ENCODE measurements at regions not wholly inside any gene's neighbourhood (a gene's known extent, or its start where the extent isn't known, plus 50 kb on each side); places are given as distances from the start of the nearest gene placed in this dataset.

DNA sequence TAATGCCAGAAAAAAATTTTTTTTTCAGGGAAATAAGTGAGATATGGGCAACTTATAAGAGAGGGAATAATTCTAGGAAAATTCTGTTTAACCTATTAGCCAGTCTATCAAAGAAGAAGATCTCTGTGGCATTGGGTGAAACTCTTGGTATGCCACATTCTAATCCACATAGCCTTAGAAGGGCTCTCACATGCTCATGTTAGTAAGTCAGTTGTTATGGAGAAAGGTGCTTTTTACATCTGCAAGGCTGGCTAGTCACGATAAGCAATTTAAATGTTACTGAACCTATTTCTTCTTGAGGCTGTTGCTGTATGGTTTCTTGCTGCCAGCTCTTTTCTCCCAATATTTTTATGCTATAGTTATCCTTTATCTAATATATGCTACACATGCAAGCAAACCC is 89.9 kb upstream of the MAGI1 start:
- DNase-seq: no peak

DNA sequence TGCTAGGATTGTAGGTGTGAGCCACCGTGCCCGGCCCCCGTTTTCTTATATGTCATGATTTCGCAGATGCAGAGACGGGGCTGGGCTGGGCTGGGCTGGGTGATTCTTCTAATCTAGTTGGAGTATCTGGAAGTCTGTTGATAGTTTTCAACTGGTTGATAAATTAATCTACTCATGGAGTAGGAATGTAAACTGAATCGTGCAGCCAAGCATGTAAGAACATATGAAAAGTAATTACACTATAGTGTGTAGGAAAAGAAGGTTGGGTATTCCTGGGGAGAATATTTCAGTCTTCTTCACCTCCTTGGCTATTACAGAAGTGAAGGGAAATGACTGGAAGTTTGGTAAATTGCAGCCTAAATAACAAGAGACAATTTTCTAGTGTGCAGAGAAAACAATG is 82.6 kb upstream of the MAGI1 start:
- no peak for DNase-seq

DNA sequence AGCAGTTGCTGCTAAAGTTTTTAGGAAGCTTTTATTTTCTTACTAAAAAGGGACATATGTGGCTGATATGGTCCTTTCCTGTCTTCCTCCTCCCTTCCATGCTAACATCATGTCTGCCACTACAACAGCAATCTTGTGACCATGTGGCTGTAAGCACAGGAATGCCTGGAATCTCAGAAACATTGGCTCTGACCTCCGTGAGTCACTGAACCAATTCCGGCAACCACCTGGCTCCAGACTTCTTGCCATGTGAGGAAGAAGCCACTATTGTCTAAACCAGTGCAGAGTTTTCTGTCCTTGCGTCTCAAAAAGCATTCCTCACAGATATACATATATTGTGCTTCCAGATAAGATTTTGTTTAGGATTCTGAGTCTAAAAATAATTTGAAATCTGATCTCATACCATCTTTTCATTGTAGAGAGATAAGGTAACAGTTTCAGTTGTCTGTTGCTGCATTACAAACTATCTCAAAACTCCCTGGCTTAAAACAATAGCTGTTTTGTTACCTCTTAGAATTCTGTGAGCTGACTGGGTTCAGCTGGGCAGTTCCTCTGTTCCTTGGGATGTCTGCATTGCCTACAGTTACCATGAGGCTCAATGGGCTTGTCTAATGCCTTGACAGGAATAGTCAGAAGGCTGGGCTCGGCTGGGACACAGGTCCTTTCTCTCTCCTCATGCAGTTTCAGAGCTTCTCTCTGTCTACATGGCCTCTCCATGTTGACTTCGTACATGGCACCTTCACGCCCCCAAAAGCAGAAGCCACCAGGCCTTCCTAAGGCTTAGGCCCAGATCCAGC is 77.3 kb upstream of the MAGI1 start:
- no peak for DNase-seq

DNA sequence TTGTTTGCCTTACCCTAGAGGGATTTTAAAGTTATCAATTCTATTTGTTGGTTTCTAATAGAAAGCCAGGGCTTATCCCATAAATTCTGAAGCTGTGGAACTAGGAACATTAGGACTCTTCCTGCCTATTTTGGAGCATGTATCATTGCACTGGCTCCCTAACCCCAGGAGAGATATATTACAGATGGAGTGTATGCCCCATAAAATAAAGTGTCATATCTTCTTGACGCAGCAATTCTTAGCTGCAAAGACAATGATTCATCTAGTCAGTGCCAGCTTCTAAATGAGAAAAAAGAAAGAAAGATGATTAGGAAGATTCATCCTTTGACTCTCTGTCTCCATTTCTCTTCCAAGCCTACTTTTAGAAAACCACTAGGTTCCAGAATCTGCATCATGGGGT is 74.8 kb upstream of the MAGI1 start:
- DNase-seq: no peak

DNA sequence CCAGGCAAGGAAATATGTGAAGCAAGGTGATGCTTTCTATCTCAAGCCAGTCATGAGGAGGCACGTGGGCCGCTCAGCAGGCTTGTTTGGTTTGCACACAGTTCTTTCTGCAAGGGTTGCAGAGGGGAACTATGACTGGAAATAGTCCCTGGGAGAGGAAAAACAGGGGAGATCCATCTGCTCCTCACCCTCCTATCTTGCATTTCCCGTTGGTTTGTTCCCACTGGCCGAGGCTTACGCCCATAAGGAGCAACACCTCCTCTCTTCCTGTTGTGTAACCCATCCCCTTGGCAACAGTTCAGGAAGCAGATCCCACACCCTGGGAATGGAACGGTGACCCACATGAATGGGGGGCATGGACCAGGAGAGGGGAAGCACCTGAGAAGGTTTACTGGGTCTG is 72.1 kb upstream of the MAGI1 start:
- no peak for DNase-seq

DNA sequence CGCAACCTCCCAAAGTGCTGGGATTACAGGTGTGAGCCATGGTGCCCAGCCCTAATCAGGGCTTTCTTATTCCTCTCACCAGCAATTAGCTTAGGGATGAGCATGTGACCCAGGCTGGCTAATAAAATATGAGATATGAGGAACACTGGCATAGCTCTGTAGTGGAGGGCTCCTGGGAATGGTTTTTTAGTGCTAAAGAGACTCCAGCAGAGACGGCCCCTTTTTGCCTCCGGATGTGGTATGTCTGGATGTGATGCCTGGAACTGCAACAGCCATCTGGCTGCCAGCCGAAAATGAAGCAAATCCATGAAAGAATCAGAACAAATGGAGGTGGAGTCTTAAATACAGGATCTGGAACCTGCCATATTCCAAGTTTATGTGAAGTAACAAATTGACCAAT is 69.1 kb upstream of the MAGI1 start:
- DNase-seq: no peak

DNA sequence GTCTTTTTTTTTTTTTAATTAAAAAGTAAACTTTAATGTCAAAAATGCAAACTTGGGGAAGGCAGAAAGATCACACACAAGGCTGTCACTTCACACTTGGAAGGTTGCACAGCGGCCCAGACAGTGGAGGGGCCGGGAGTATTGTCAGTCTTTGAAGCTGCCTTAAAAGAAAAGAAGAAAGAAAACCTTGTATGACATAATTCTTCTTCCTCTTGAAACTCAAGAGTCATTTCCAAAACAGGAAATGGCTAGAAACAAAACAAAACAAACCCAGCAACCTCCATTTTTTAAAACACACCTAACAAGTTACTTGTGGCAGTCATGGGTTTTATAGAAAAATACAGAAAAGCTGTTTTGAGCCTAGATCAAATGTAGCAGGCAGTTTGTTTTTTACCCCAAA is 68.1 kb upstream of the MAGI1 start:
- no peak for DNase-seq

DNA sequence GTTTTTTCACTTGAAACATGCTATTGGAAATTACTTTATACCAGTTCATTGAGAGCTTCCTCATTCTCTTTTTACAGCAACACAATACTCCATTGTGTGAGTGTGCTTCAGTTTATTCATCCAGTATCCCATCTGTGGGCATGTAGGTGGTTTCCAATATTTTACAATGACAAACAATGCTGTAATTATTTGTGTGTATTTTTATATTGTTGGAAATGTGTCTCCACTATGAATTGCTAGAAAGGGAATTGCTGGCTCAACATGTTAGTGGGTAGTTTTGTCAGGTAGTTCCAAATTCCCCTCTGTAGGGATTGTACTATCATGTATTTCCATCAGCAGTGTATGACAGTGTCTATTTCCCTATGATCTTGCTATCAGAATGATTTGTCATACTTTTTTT is 65.8 kb upstream of the MAGI1 start:
- no peak for DNase-seq

DNA sequence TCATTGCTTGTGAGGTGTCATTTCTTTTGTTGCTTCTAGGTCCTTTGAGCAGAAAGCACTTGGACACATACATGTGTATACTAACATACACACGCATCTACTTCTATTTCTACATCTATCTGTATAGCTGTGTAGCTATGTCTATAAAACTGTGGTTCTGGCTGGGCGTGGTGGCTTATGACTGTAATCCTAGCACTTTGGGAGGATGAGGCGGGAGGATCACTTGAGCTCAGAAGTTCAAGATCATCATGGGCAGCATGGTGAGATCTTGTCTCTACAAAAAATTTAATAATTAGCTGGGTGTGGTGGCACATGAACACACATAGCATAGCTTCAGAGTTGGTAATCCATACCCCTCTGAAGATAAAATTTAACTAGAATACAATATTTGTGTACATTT is 65.0 kb upstream of the MAGI1 start:
- no peak for DNase-seq

DNA sequence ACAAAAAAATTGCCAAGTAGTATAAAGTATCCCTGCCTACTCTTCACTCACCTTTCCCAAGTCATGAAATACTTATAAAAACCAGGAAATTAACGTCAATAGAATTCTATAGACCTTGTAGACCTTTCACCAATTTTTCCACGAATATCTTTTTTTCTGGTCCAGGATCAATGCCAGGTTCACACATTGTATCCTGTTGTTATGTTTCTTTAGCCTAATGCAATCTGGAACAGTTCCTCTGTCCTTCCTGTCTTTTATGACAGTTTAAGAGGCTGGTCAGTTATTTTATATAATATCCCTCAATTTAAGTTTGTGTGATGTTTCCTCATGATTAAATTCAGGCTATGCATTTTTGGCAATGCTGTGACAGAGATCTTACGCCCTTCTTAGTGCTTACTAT is 63.2 kb upstream of the MAGI1 start:
- no peak for DNase-seq

DNA sequence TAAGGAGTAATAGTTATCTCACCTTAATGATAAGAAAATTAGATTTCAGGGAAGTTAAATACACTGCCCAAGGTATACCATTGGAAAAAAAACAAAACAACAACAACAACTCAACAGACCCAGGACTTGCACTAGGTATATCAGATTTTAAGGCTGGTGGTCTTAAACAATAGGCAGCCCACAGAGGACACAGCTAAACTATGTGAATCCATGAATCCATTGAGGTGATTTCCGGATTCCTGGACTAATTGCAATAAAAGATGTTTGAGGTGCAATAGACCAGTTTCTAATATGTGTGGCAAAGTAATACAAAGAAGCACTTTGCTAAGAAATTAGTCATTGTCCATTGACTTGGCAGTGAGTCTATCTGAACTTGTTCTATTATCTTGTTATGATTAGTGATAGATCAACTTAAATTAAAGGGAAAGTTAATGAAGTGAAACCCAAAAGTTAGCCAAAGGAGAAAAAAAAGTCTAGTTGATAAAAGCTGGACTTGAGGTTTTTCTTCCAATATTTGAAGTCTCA is 60.9 kb upstream of the MAGI1 start:
- no peak for DNase-seq

DNA sequence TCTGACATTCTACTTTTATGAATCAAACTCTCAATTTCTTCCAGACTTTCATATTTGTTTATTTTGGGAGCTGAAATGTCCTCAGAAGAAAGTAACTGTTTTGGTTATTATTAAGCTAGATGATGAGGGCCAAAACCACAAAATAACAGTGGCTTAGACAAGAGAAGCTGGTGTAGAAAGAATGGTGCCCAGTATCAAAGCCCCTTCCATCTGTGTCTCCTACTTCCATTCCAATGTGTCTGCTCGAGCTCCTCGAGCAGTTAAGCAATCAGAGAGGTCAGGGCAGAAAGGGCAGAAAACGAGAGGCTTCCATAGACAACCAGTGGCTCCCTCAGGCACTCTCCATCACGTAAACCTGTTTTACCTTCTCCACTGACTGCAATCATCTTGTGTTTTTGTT is 59.7 kb upstream of the MAGI1 start:
- DNase-seq: no peak

DNA sequence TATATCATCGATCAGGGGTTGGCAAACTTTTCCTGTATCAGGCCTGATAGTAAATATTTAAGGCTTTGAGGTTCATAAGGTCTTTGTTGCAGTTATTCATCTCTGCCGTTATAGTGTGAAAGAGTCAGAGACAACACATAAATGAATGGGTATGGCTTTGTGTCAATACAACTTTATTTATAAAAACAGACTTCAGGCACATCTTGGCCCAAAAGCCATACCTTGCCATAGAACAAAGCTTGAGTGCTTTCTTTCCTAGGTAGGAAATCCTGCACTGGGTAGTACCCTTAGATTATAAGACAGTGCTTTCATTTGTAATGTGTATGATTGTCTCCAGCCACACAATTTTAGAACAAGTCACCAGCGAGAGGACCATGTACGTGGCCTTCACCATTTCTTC is 58.9 kb upstream of the MAGI1 start:
- DNase-seq: no peak

DNA sequence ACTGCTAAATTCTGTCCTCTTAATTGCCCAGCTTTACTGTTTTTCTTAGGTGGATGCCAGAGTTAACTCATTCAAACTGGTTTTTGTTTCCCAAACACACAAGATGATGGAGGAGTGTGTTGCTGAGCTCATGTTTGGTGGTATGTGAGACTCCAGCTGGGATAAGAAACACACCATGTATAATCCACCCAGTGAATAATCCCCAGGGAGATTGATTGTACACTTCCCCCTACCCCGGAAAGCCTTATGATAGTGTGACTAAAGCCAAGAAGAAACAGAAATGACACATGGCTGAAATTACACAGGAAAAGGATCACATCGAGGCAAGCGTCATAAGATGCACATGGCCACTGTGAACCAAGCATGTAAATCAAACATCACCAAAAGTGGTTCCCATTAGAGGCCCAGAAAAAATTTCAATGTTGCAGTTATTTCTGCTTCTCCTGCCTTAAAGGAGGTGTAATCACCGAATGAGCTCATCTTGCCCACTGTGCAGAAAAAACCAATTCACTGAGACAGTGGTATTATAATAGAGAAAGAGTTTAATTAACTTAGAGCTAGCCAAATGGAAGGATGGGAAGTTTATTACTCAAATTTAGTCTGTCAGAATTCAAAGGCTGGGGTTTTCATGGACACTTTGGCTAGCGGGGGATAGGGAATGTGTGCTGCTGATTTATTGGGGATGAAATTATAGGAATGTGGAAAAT is 56.7 kb upstream of the MAGI1 start:
- DNase-seq: no peak

DNA sequence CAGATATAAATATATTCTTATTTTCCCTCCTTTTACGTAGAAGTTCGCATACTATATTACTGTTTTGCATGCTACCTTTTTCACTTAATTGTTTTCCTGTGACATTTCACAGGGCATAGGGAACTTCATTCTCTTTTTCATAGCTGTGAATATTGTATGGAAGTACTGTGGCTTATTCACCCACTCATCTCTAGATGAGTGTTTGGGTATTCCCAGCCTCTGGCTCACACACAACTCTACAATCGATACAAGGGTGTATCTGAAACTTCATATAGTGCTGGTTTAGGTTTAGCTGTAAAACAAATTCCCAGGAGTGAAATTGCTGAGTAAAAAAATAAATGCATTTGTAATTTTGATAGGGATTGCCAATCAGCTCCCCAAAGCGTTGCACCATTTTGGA is 55.3 kb upstream of the MAGI1 start:
- DNase-seq: no peak

DNA sequence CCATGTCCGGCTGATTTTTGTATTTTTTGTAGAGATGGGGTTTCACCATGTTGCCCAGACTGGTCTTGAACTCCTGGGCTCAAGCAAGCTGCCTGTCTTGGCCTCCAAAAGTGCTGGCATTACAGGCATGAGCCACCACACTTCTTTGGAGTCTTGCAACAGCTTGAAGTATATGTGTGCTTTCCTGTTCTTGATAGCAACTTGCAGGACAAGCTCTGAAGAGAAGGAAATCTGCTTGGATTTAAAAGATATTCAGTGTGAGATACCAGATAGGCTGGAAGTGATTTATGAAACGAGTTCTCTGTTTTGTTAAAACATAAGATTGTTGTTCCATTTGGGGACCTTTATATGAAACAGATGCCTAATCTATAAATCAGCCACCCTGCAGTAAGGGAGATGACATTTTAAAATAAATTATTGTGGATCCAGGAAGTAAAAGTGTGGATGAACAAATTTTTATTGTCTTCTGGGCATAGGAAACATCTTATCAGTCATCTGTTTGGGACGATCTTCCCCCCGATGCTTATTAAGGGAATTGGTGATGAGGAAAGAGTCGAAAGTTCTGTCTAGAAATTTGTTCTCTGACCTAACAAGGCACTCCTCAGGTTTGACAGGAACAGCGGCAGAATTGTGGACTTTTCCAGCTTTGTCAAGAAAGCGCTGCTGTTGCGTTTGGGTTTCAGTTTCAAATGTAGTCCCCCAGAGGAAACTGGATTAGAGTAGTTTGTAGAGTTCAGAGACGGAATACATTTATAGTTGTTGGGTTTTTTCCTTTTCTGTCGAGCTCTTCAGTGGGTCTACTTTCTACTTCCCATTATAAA is 53.7 kb upstream of the MAGI1 start:
- no peak for DNase-seq
